ENCODE measurements at regions not wholly inside any gene's neighbourhood (a gene's known extent, or its start where the extent isn't known, plus 50 kb on each side); places are given as distances from the start of the nearest gene placed in this dataset.

DNA sequence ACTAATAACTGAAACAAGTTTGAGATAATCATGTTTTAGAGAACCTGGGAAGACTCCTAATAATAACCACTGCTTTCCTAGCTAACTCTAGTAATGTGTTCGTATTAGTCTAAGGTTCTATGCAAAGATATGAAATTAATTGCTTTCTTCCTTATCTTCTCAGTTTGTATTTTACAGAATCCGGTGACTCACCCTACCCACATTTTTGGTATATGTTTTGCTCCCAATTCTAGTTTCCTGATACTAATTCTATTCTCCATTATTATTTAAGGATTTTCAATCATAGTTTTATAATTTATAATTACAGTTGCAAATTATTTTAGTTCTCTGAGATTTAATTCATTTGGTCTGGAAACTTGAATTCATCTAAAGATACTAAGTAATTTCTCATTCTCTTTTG is 394.6 kb upstream of the SETBP1 start:
- no peaks in the 10 kb centered on the region for H3K79me2 ChIP-seq (ENCODE audit: insufficient read depth)
- TF ChIP-seq EZH2phosphoT487 (IDR thresholded peaks at IDR 0.05; ENCODE audit: insufficient read depth, low read depth) (no peak), EZH2 (IDR thresholded peaks at IDR 0.05; ENCODE audit: insufficient read depth, poor library complexity, severe bottlenecking) (no peak)
- no peak overlapping the region for H3K4me3 ChIP-seq
- H3K9me3 ChIP-seq (ENCODE audit: low read depth): no peaks in the 10 kb centered on the region
- H3K4me1 ChIP-seq (ENCODE audit: insufficient read depth): no peaks in the 10 kb centered on the region
- H3K27ac ChIP-seq: no peak overlapping the region
- H3K9ac ChIP-seq: no peak overlapping the region
- H2AFZ ChIP-seq: no peak overlapping the region
- no peaks in the 10 kb centered on the region for H3K9me2 ChIP-seq (ENCODE audit: insufficient read depth)
- no peak overlapping the region for H3K4me2 ChIP-seq (ENCODE audit: unreplicated experiment)
- 73 to 77% methylated on average over 2 of the region's 2 CpGs for WGBS, 2 experiments (ENCODE audit: low coverage in 1 of 2, low lambda C conversion rate in 2 of 2, missing lambda C conversion rate in 2 of 2)
- DNase-seq: no peak
- H3K27me3 ChIP-seq (replicated peaks; ENCODE audit: insufficient read depth): 0 out of 2 replicates have a peak, but pooled peaks cover 5% of the 10 kb centered on the region
- no peaks in the 10 kb centered on the region for H3F3A ChIP-seq (ENCODE audit: insufficient read depth)
- in situ Hi-C loops (cut with MboI): no loop called here
- no peaks in the 10 kb centered on the region for H4K20me1 ChIP-seq (ENCODE audit: insufficient read depth)
- no peaks in the 10 kb centered on the region for H3K36me3 ChIP-seq (ENCODE audit: low read depth)

DNA sequence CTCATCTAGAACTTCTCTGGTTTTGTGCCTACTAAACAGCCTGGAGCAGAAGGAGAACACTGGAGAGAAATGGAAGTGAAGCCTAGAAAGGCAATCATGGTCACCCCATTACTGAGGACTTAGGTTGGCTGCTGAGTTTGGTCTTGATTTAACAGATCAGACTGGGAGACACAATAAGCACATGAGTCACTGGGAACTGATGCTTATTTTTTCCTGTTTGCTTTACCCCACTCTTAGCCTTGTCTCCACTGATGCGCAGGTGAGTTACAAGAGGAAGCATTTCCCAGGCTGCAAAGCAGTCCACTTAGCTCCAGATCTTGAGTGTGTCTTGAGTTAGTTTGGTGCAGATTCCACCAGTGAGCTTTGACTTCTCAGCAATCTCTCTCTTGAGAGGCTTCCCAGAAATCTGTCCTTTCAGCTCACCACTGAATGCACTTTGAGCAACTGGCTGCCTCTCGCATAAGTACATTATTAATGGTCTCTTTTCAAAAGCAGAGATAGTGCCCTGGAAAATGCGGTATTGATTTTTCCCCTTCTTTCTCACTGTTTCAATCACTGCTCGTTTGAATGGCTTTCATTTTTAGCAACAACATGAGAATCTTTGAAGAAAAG is 390.2 kb upstream of the SETBP1 start:
- in situ Hi-C loops (cut with MboI): no loop called here
- Histone ChIP-seq H3F3A (ENCODE audit: insufficient read depth) (no peaks in the 10 kb centered on the region), H3K4me3 (no peak overlapping the region), H3K27ac (no peak overlapping the region), H3K9ac (no peak overlapping the region), H3K4me2 (ENCODE audit: unreplicated experiment) (no peak overlapping the region), H3K4me1 (ENCODE audit: insufficient read depth) (no peaks in the 10 kb centered on the region), H4K20me1 (ENCODE audit: insufficient read depth) (no peaks in the 10 kb centered on the region), H3K79me2 (ENCODE audit: insufficient read depth) (no peaks in the 10 kb centered on the region), H3K27me3 (replicated peaks; ENCODE audit: insufficient read depth) (0 out of 2 replicates have a peak, but pooled peaks cover 3% of the 10 kb centered on the region), H3K9me3 (ENCODE audit: low read depth) (no peaks in the 10 kb centered on the region), H3K36me3 (ENCODE audit: low read depth) (no peaks in the 10 kb centered on the region), H3K9me2 (ENCODE audit: insufficient read depth) (no peaks in the 10 kb centered on the region), H2AFZ (no peak overlapping the region)
- TF ChIP-seq EZH2phosphoT487 (IDR thresholded peaks at IDR 0.05; ENCODE audit: insufficient read depth, low read depth): no peak
- TF ChIP-seq EZH2 (IDR thresholded peaks at IDR 0.05; ENCODE audit: insufficient read depth, poor library complexity, severe bottlenecking): no peak
- WGBS, 2 experiments (ENCODE audit: low coverage in 1 of 2, low lambda C conversion rate in 2 of 2, missing lambda C conversion rate in 2 of 2): 68 to 72% methylated on average over 4 of the region's 4 CpGs
- no peak for DNase-seq

DNA sequence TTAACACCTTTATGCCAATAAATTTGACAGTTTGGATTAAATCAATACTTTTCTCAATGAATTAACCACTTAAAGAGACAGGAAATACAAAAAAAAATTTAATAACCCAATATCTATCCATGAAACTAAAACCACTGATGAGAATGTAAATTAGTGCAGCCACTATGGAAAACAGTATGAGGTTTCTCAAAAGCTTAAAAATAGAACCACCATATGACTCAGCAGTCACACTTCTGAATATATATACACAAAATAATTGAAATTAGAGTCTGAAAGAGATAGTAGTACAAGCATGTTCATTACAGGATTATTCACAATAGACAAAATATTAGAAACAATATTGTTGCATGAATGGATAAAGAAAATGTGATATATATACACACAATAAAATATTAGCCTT is 382.1 kb upstream of the SETBP1 start:
- no peak for DNase-seq
- no peak overlapping the region for H2AFZ ChIP-seq
- H3K4me3 ChIP-seq: no peak overlapping the region
- no peaks in the 10 kb centered on the region for H3F3A ChIP-seq (ENCODE audit: insufficient read depth)
- no peaks in the 10 kb centered on the region for H3K9me2 ChIP-seq (ENCODE audit: insufficient read depth)
- in situ Hi-C loops (cut with MboI): no loop called here
- no peak overlapping the region for H3K9ac ChIP-seq
- no peaks in the 10 kb centered on the region for H3K36me3 ChIP-seq (ENCODE audit: low read depth)
- H3K27ac ChIP-seq: no peak overlapping the region
- H3K27me3 ChIP-seq (replicated peaks; ENCODE audit: insufficient read depth): no peaks in the 10 kb centered on the region
- H3K4me2 ChIP-seq (ENCODE audit: unreplicated experiment): no peak overlapping the region
- H3K9me3 ChIP-seq (ENCODE audit: low read depth): no peaks in the 10 kb centered on the region
- no peaks in the 10 kb centered on the region for H4K20me1 ChIP-seq (ENCODE audit: insufficient read depth)
- no peaks in the 10 kb centered on the region for H3K79me2 ChIP-seq (ENCODE audit: insufficient read depth)
- H3K4me1 ChIP-seq (ENCODE audit: insufficient read depth): no peaks in the 10 kb centered on the region
- no peak for TF ChIP-seq EZH2 (IDR thresholded peaks at IDR 0.05; ENCODE audit: insufficient read depth, poor library complexity, severe bottlenecking)
- no peak for TF ChIP-seq EZH2phosphoT487 (IDR thresholded peaks at IDR 0.05; ENCODE audit: insufficient read depth, low read depth)

DNA sequence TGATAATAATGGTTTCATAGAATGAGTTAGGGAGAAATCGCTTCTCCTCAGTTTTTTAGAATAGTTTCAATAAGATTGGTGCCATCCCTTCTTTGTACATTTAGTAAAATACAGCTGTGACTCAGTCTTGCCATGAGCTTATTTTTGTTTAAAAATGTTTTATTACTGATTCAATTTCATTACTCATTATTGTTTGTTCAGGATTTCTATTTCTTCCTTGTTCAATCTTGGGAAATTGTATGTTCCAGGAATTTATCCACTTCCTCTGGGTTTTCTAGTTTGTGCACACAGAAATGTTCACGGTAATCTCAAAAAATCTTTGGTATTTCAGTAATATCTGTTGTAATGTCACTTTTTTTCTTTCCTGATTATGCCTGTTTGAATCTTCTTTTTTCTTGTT is 371.5 kb upstream of the SETBP1 start:
- WGBS, 2 experiments (ENCODE audit: low coverage in 1 of 2, low lambda C conversion rate in 2 of 2, missing lambda C conversion rate in 2 of 2): 1 to 5% methylated on average over 2 of the region's 2 CpGs
- Histone ChIP-seq H2AFZ (peak overlapping the region; percentile 42), H3K4me1 (ENCODE audit: insufficient read depth) (peaks cover 16% of the 10 kb centered on the region), H3K4me2 (ENCODE audit: unreplicated experiment) (peak overlapping the region; percentile 51), H3K9ac (peak overlapping the region; percentile 16), H3K79me2 (ENCODE audit: insufficient read depth) (no peaks in the 10 kb centered on the region), H3K27ac (peak overlapping the region; percentile 44), H3F3A (ENCODE audit: insufficient read depth) (peaks cover 5% of the 10 kb centered on the region), H3K9me3 (ENCODE audit: low read depth) (no peaks in the 10 kb centered on the region), H3K9me2 (ENCODE audit: insufficient read depth) (no peaks in the 10 kb centered on the region), H3K4me3 (peak overlapping the region; percentile 15), H3K27me3 (replicated peaks; ENCODE audit: insufficient read depth) (no peaks in the 10 kb centered on the region), H4K20me1 (ENCODE audit: insufficient read depth) (no peaks in the 10 kb centered on the region), H3K36me3 (ENCODE audit: low read depth) (no peaks in the 10 kb centered on the region)
- in situ Hi-C loops (cut with MboI): no loop called here
- TF ChIP-seq EZH2phosphoT487 (IDR thresholded peaks at IDR 0.05; ENCODE audit: insufficient read depth, low read depth) (no peak), EZH2 (IDR thresholded peaks at IDR 0.05; ENCODE audit: insufficient read depth, poor library complexity, severe bottlenecking) (no peak)
- peak; percentile 69 for DNase-seq
